Globus pallidus (tissue), 1 donor: ENCODE measurements at regions not wholly inside any gene's neighbourhood (a gene's known extent, or its start where the extent isn't known, plus 50 kb on each side); places are given as distances from the start of the nearest gene placed in this dataset.

Experiments
- DNase-seq: peaks from one replicate; pipeline ENCODE4 v3.0.0-alpha.2; 2015; ENCODE audit warnings: low spot score

DNA sequence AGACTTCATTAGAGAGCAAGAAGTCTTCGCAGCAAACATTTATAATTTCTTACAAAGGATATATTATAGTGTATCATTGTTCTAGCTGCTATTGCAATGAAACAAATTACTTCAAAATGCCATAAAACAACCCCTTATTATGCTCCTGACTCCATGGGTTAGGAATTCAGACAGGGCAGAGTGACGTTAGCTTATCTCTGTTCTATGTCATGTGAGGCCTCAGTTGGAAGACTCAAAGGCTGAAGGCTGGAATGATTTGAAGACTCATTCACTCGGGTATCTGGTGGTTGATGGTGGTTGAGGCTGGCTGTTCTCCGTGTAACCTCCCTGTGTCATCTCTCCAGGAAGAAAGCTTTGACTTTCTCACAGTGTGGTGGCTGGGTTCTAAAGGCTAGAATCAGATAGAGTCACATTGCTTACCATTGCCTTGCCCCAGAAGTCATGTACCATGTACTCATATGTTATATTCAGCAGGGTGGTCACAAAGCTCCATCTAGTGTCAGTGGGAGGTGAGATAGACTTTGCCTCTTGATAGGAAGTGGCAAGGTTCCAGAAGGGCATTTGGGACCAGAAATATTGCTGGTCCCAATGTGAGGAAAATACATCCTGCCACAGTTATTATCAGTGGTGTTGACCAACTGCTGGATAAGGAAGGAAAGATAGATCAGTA is 226.9 kb downstream of the TMEM38B start:
- DNase-seq, result no peak

GRCh38 chr9:105928416-105928815 is 234.1 kb downstream of the TMEM38B start:
- no peak for DNase-seq

- no peak for DNase-seq
Observed at GRCh38 chr9:105930011-105930627, 235.8 kb downstream of the TMEM38B start.

- peak; percentile 78 for DNase-seq
Observed at GRCh38 chr9:105932276-105932675, 237.9 kb downstream of the TMEM38B start.

DNA sequence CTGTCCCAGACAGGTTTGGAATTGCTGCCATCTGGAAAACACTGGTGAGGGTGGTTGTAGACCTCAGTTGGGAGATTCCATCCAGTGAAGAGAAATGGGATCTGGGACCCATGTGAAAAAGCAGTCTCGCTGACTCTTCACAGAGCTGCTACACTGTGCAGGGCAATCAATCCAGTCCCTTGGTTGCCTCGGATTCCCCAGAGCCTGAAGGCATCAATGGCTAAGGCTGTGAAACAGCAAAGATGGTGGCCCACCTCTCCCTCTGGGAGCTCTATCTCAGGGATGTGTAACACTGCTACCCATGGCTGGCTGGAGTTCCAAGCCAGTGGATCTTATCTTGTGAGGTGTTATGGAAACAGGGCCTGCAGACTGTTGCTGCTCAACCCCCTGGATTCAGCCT is 256.1 kb downstream of the TMEM38B start:
- no peak for DNase-seq

- no peak for DNase-seq
Observed at GRCh38 chr9:105950894-105951293, 256.6 kb downstream of the TMEM38B start.

DNA sequence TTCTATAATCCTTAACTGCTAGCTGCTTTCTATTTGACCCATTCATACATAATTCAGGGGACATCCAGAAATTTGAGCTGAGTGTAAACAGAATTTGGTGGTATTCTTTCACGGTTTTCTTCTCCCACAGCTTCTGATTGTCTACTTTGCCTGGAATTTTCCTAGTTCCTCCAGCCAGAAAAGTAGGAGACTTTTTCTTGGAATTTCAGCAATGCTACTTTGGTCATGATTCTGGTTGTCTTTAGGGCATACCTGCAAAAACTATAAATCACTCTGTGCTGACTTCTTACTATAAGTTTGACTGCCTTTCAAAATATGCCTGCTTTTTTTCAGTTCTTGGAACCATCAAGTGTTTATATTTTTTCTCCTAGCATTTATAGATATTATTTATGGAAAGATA is 260.2 kb downstream of the TMEM38B start:
- DNase-seq, result no peak

- no peak for DNase-seq
Observed at GRCh38 chr9:105957830-105958229, 263.5 kb downstream of the TMEM38B start.

- no peak for DNase-seq
Observed at GRCh38 chr9:105958587-105958986, 264.2 kb downstream of the TMEM38B start.

GRCh38 chr9:105959531-105959930 is 265.2 kb downstream of the TMEM38B start:
- no peak for DNase-seq

- DNase-seq, result no peak
Observed at GRCh38 chr9:105963343-105964099, 269.2 kb downstream of the TMEM38B start.

DNA sequence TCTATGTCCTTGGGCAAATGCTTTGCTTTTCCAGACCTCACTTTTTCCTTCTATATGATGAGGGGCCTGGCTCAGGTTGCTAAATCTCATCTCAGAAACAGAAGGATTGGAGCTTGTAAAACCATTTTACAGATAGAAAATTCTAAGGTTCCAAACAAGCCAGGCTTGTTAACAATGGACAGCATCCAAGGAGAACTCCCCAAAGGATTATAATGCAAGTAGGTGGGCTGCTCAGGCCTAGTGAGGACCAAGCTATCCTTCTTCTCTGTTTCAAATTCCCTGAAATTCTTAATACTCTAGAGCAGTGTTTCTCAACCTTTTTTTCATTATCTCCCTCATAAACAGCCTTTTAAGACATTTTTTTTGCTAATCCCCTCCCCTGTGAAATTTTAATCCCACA is 269.8 kb downstream of the TMEM38B start:
- DNase-seq, result no peak

- no peak for DNase-seq
Observed at GRCh38 chr9:105966834-105967233, 272.5 kb downstream of the TMEM38B start.

DNA sequence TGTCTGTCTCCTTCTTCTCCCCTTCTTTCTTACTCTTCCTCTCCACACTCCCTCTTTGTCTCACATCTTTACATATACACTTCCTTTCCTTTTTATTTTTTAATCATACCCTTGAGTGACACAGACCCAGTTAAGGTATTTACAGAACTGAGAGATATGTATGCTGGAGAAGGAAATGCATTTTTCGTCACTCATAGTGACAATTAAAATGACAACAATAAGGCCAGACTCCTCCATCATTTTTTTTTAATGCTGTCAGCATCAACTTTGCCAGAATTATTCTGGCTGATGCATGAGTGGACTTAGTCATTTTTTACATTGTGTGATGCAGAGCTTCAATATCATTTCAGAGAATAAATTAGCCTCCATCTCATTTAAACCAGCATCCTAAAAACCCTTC is 272.9 kb downstream of the TMEM38B start:
- no peak for DNase-seq

GRCh38 chr9:105967797-105968196 is 273.5 kb downstream of the TMEM38B start:
- peak; percentile 80 for DNase-seq

GRCh38 chr9:105968811-105969466 is 274.6 kb downstream of the TMEM38B start:
- DNase-seq, result no peak

DNA sequence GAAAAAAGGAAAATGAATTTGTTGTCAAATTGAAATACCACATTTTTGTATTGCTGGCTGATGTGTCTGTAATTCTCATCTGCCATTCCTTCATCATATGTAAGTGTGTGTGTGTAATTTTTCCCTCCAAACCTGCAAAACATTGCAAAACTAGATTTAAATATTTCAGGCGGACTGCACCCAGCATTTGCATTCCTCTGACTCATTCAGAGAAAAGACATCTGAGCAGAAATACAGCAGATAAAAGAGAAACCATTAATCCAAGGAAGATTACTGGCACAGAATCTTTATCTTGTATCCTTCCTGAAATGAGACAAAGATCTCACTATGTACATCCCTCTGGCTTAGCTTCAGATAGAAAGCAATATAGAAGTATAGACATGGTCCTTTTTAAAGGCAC is 275.3 kb downstream of the TMEM38B start:
- no peak for DNase-seq

DNA sequence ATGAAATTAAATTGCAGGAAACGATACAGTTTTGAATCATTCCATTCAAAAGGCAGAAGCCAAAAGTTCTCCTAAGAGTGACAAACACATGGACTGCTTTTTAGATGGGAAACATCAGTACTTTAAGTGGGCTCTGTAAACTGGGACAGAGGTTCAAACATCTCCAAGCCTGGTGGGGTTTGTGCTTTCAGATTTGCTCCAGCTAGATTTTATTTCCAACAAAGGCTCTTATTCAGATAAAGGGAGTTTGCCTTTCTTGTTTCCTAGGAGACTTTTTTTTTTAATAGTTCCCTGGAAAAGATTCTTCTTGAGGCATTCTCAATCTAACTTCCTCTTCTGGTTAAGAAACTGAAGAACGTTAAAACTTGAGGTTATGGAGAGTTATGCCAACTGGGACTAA is 277.6 kb downstream of the TMEM38B start:
- no peak for DNase-seq

DNA sequence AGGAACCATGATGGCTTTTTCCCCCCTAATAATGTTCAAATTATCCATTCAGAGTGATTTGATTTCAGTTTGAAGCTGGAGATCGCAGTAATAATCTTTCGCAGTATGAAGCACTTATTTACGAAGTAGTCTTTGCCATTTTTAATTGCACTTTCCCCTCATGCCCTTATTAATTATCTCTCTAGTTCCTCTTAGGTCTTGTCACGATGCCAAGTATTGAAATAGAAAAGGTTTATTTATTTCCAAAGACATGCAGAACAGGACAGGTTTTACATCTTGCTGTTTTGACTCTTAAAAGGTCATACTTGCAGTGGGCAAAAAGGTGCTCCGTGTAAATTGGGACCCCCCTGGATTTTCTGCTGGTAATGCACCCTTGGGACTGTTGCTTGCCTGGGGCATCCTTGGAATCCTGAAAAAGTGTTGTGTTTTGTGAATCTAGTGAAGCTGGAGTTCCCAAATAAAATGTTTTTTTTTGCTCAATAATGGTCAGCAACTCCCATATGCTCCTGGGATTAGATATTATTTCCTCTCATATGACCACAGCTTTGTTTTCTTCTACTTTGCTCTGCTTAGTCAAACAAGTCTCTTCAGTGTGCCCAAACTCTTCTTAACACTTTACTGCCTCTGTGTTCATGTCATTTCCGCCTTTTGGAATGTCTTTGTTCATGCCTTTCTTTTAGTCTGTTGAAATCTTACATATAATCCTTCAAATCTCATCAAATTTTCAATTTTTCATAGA is 278.3 kb downstream of the TMEM38B start:
- no peak for DNase-seq

GRCh38 chr9:105973951-105974351 is 279.6 kb downstream of the TMEM38B start:
- DNase-seq, result no peak

- no peak for DNase-seq
Observed at GRCh38 chr9:105975886-105976645, 281.7 kb downstream of the TMEM38B start.
